22Rv1 (cell line): ENCODE measurements at regions not wholly inside any gene's neighbourhood (a gene's known extent, or its start where the extent isn't known, plus 50 kb on each side); places are given as distances from the start of the nearest gene placed in this dataset.

ENCODE experiments used
- H3K27ac ChIP-seq: fragments of 450-650 bp; 2 replicates; pipeline ENCODE4 v1.5.1; 2017
- ZFX ChIP-seq: fragments of 450-650 bp; IDR thresholded peaks from 2 replicates; pipeline ENCODE4 v1.6.1; 2017; ENCODE audit warnings: antibody characterized with exemption, borderline replicate concordance
- TF ChIP-seq, protein P1 (sequence below): fragments of 450-650 bp; IDR thresholded peaks from 2 replicates; pipeline ENCODE4 v1.5.1; 2017; ENCODE audit warnings: mild to moderate bottlenecking

DNA sequence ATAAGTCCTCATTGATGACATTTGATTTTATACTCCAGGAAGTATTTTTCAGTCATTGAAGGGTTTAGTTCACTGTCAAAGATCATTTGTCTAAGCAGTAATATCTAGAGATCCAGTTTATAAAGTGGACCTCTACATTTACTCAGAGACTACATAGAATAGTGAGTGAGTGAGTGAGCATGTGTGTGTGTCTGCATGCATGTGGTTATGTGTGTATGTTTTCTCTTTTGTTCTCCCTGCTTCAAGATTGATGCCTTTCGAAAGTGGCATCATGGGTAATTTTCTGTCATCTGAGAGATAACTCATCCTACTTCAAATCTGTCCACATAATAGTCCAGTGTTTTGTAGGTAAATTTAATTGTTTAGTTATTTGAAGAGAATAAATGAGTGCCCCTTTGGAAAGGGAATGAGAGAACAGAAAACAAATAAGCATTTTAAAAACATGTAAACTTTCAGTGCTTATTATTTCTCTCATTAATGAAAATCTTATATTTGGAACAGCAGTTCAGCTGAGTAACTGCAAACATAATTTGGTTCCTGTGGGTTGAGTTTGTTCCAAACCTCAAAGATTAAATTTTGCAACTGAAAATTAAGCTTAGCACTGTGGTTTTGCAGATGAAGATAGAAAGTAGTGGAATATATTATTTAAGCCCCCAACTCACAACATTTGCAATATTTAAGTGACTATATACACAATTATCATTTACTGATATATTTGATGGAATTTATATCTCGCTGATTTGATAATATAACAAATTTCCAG lies 1295.1 kb upstream of the C9orf72 start:
- H3K27ac ChIP-seq = no peak overlapping the region
- TF ChIP-seq, protein P1, sequence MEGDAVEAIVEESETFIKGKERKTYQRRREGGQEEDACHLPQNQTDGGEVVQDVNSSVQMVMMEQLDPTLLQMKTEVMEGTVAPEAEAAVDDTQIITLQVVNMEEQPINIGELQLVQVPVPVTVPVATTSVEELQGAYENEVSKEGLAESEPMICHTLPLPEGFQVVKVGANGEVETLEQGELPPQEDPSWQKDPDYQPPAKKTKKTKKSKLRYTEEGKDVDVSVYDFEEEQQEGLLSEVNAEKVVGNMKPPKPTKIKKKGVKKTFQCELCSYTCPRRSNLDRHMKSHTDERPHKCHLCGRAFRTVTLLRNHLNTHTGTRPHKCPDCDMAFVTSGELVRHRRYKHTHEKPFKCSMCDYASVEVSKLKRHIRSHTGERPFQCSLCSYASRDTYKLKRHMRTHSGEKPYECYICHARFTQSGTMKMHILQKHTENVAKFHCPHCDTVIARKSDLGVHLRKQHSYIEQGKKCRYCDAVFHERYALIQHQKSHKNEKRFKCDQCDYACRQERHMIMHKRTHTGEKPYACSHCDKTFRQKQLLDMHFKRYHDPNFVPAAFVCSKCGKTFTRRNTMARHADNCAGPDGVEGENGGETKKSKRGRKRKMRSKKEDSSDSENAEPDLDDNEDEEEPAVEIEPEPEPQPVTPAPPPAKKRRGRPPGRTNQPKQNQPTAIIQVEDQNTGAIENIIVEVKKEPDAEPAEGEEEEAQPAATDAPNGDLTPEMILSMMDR = no peak
- no peak for TF ChIP-seq ZFX

DNA sequence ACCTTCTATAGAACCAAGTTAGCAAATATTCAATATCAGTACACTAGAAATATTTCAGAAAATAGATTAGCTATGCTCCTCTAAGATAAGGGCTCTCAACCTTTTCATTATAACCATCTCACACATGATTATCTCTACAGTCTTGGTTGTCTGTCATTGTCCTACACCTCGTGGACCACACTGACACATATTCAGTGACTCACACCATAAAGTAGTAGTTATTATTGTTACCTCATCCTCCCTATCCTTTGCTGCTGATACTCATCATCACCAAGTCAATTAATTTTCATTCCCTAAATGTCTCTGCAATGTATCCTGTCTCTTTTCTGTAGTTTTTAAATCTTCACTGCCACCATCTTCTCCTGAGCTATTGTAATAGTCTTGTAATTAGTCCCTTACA lies 1309.2 kb upstream of the C9orf72 start:
- peak overlapping the region; percentile 54 for H3K27ac ChIP-seq
- TF ChIP-seq ZFX = no peak
- TF ChIP-seq, protein P1 = no peak

DNA sequence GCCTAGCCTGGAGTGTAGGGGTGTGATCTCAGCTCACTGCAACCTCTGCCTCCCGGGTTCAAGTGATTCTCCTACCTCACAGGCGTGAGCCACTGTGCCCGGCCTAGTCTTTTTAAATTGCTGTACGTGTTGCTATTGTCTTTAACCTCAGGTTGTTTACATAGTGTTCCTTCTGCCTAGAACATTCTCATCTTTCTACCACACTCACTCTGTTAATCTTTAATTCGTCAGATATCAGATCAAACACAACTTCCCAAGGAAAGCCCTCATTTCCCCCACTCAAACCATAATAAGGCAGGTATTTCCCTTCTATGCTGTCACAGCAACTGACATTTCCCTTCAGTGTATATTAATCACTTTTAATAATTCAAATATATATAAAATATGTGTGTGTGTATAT lies 1310.0 kb upstream of the C9orf72 start:
- TF ChIP-seq ZFX = no peak
- TF ChIP-seq, protein P1 = no peak
- peak overlapping the region; percentile 54 for H3K27ac ChIP-seq

DNA sequence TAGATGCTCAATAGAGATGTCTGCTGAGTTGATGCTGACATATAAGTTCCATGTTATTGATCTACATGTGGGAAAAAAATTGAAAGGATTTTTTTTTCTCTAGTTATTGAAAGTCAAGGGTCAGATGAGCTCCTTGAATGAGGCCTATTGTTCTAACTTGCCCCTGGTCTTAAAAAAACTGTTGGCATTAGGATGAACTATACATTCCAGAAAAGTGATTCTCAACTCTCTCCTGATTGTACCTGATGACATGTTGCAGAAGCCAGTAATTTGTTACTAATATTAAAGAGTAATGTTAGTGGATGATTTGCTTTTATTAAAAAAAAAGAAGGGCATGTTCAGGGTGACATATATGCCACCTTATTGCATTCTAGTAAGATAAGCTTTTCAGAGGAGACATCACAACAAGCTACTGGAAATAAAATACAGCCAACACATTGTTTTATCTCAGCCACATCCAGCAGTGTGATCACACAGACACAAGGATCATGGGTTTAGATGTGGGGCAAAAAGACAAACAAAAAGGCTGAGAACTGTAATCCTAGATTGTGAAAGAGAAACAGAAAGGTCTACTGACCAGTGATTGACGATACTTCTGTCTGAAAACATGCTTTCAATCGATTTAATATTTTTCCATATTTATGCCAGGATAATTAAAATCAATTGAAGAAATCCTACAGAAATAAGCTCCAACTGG lies 1314.1 kb upstream of the C9orf72 start:
- TF ChIP-seq ZFX = no peak
- TF ChIP-seq, protein P1 = no peak
- no peak overlapping the region for H3K27ac ChIP-seq

DNA sequence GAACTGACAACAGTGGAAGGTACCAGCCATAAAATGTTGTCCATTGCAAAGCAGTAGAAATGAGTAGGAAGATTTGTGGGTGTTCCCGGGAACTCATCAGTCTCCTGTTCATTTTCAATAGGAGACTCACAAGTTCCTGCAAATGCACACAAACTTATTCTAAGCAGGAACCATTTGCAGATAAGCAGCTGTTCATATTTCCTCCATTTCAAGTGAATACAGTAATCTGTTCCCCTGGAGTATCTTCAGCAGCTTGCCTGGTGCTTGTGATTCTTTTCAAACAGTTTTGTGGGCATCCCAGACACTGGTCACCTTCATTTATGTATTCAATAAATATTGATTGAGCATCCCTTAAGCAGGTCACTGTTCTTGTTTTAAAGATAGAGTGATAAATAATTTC lies 1315.5 kb upstream of the C9orf72 start:
- TF ChIP-seq, protein P1 = no peak
- TF ChIP-seq ZFX = no peak
- H3K27ac ChIP-seq = no peak overlapping the region

DNA sequence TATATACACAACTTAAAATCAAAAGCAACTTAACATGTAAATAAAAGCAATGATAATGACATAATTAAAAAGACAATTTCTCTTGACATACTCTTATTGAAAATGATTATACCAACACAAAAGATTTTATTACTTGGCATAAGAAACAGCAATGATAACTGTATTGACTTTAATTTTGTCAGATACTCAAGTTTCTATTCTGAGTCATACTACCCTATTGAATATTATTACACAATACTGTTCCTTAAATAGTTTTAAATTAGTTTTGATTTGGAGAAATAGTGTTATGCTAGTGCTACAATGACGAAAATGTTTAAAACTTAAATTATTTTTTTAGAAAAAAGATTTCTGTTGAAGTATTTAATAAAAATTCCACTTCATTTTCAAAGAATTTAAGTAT lies 1319.3 kb upstream of the C9orf72 start:
- no peak overlapping the region for H3K27ac ChIP-seq
- no peak for TF ChIP-seq ZFX
- TF ChIP-seq, protein P1 = no peak

DNA sequence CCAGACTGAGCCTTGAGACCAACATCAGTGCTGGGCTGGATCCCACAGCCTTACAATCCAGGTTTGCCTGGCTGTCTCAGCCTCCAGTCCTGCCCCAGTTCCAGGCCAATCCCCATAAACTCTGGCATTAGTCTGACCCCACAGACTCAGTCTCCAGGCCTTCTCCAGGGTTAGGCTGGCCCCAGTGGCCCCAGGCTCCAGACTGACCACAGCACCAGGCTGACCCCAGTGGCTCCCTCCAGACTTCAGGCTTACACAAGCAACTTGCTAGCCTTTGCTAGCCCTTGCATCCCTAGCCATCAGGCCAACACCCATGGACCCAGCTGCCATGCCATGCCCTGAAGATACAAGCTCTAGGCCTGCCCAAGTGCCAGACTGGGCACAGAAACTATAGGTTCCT lies 1326.0 kb upstream of the C9orf72 start:
- no peak overlapping the region for H3K27ac ChIP-seq
- TF ChIP-seq ZFX = no peak
- TF ChIP-seq, protein P1 = no peak
